K562 (cell line): ENCODE measurements at regions not wholly inside any gene's neighbourhood (a gene's known extent, or its start where the extent isn't known, plus 50 kb on each side); places are given as distances from the start of the nearest gene placed in this dataset.

Experiments used
- ATAC-seq: fragments of 200-7000 bp; cut with Tn5 transposase; 3 replicates; pipeline ENCODE4 v1.9.1; 2020; ENCODE audit warnings: moderate library complexity
- BruUV-seq: library from RNA; stranded (reverse); fragments of 400-500 nt; replicated peaks from 2 replicates; lab custom pipeline; 2021; lab: Mats Ljungman, UMichigan
- CTCF ChIA-PET: fragments of 300-600 bp; formaldehyde crosslinking; extraction: SDS; loops from one replicate; lab custom pipeline; 2021; ENCODE audit warnings: low intra/inter-chr PET ratio; lab: Yijun Ruan, JAX
- POLR2A ChIA-PET: fragments of 300-600, 350-650 bp; sonication (Branson Sonifier 250); formaldehyde crosslinking; extraction: SDS; loops from one replicate; lab custom pipeline; 2021; ENCODE audit warnings: antibody characterized with exemption, inconsistent platforms; lab: Yijun Ruan, JAX
- DNase-seq, 4 experiments: peaks; one replicate each; pipeline versions ENCODE4 v3.0.0 to v3.0.0-alpha.2; 2011 to 2018; ENCODE audit warnings: low spot score in 3 of 4, mixed read lengths in 3 of 4; ENCODE audit errors: extremely low read depth in 1 of 4
- FAIRE-seq: peaks from 2 replicates; lab custom pipeline; 2011; peaks lifted over from hg19 to GRCh38; lab: Jason Lieb, UNC
- H2AFZ ChIP-seq: 2 replicates; pipeline ENCODE4 v1.6.0; 2011; ENCODE audit warnings: low read depth, low read length, control low read depth, inconsistent platforms
- H3K27ac ChIP-seq: fragments of 200-600 bp; 3 replicates; pipeline ENCODE4 v1.8.0; 2011; ENCODE audit warnings: low read depth, mild to moderate bottlenecking, control low read depth, inconsistent platforms, low read length, moderate library complexity, mixed read lengths; ENCODE audit errors: extremely low read depth
- H3K27me3 ChIP-seq, 2 experiments: fragments of 300-600 bp in 1 of 2; 2 replicates in 1 of 2; 3 replicates in 1 of 2; pipeline versions ENCODE4 v1.6.0 to v1.8.0; 2011; ENCODE audit warnings: inconsistent platforms in 2 of 2, low read length in 2 of 2, mild to moderate bottlenecking in 1 of 2, mixed read lengths in 1 of 2, moderate library complexity in 1 of 2; ENCODE audit not compliant: control insufficient read depth in 2 of 2, insufficient read depth in 2 of 2
- H3K36me3 ChIP-seq: fragments of 300-600 bp; 3 replicates; pipeline ENCODE4 v1.8.0; 2011; ENCODE audit warnings: mild to moderate bottlenecking, low read length, inconsistent platforms; ENCODE audit not compliant: control insufficient read depth, insufficient read depth
- H3K4me1 ChIP-seq, 2 experiments: fragments of 200-600 bp in 1 of 2; replicated peaks in 1 of 2; 2 replicates in 1 of 2; 3 replicates in 1 of 2; pipeline versions ENCODE4 v1.5.1 to v1.8.0; 2011; ENCODE audit warnings: inconsistent platforms in 2 of 2, low read length in 2 of 2, mild to moderate bottlenecking in 1 of 2, mixed read lengths in 1 of 2, moderate library complexity in 1 of 2; ENCODE audit not compliant: control insufficient read depth in 2 of 2, insufficient read depth in 2 of 2
- H3K4me2 ChIP-seq: 2 replicates; pipeline ENCODE4 v1.6.1; 2011; ENCODE audit warnings: low read length, control low read depth, inconsistent platforms, mixed read lengths; ENCODE audit not compliant: insufficient read depth
- H3K4me3 ChIP-seq: fragments of 200-600 bp; sonication (generic), shearing (Covaris generic); 2 replicates; pipeline ENCODE4 v1.5.1; 2016; ENCODE audit warnings: control low read depth, inconsistent platforms
- H3K79me2 ChIP-seq: fragments of 200-600 bp; 3 replicates; pipeline ENCODE4 v1.8.0; 2011; ENCODE audit warnings: low read length, inconsistent platforms; ENCODE audit not compliant: control insufficient read depth, insufficient read depth
- H3K9ac ChIP-seq, 2 experiments: 2 replicates each; pipeline versions ENCODE4 v1.6.0 to v1.6.1; 2011; ENCODE audit warnings: low read depth in 2 of 2, low read length in 2 of 2, control low read depth in 1 of 2, inconsistent platforms in 1 of 2, mild to moderate bottlenecking in 1 of 2, mixed read lengths in 1 of 2; ENCODE audit not compliant: insufficient read depth in 1 of 2
- H3K9me1 ChIP-seq: one replicate; pipeline ENCODE4 v1.6.0; 2011; ENCODE audit warnings: inconsistent platforms, mild to moderate bottlenecking, low read length, moderate library complexity; ENCODE audit not compliant: control insufficient read depth, insufficient read depth
- H3K9me3 ChIP-seq: replicated peaks from 2 replicates; pipeline ENCODE4 v1.5.1; 2011; ENCODE audit warnings: low read depth, low read length, inconsistent platforms; ENCODE audit not compliant: control insufficient read depth, insufficient read depth
- H4K20me1 ChIP-seq: replicated peaks from 2 replicates; pipeline ENCODE4 v1.6.1; 2011; ENCODE audit warnings: low read length, inconsistent platforms, mixed read lengths; ENCODE audit not compliant: control insufficient read depth, insufficient read depth
- GABPB2 ChIP-seq: fragments of 250-450 bp; sonication (Bioruptor Pico); conservative IDR thresholded peaks from 2 replicates; pipeline ENCODE4 v1.5.1; 2021; ENCODE audit warnings: mild to moderate bottlenecking
- HMG20A ChIP-seq: fragments of 450-650 bp; formaldehyde crosslinking; conservative IDR thresholded peaks from 2 replicates; pipeline ENCODE4 v1.4.0; 2020; ENCODE audit warnings: mild to moderate bottlenecking, mixed read lengths
- HMGN3 ChIP-seq: IDR thresholded peaks from 2 replicates; pipeline ENCODE4 v1.6.1; 2011; ENCODE audit warnings: borderline replicate concordance, low read depth, mild to moderate bottlenecking, mixed read lengths, low read length; ENCODE audit not compliant: insufficient read length; ENCODE audit errors: extremely low read depth
- NBN ChIP-seq: fragments of 450-650 bp; IDR thresholded peaks from 2 replicates; pipeline ENCODE4 v1.6.1; 2016; ENCODE audit warnings: low read depth, mild to moderate bottlenecking
- PHB2 ChIP-seq: fragments of 450-650 bp; IDR thresholded peaks from 2 replicates; pipeline ENCODE4 v1.6.1; 2017; ENCODE audit warnings: low read depth
- PHF8 ChIP-seq: fragments of 200-600 bp; sonication (generic); IDR thresholded peaks from 2 replicates; pipeline ENCODE4 v1.6.1; 2012; ENCODE audit warnings: mixed run types, mild to moderate bottlenecking, inconsistent platforms, low read length, moderate library complexity, borderline replicate concordance
- PRDM10 ChIP-seq: fragments of 450-650 bp; IDR thresholded peaks from 2 replicates; pipeline ENCODE4 v1.6.1; 2018; ENCODE audit not compliant: partially characterized antibody
- PREB ChIP-seq: sonication (generic); formaldehyde crosslinking; IDR thresholded peaks from 2 replicates; pipeline ENCODE4 v1.8.1; 2023; ENCODE audit warnings: mild to moderate bottlenecking, missing genetic modification reagents
- SP1 ChIP-seq: sonication (generic); formaldehyde crosslinking; IDR thresholded peaks from 2 replicates; pipeline ENCODE4 v1.8.1; 2022; ENCODE audit warnings: mild to moderate bottlenecking, missing genetic modification reagents
- TARDBP ChIP-seq: fragments of 450-650 bp; IDR thresholded peaks from 2 replicates; pipeline ENCODE4 v1.6.1; 2016
- TCF3 ChIP-seq: sonication (generic); formaldehyde crosslinking; IDR thresholded peaks from 2 replicates; pipeline ENCODE4 v1.4.0; 2020; ENCODE audit warnings: mild to moderate bottlenecking, missing genetic modification reagents
- ZNF133 ChIP-seq: fragments of 250-450 bp; sonication (Bioruptor Pico); IDR thresholded peaks from 2 replicates; pipeline ENCODE4 v1.4.0; 2020; ENCODE audit warnings: mild to moderate bottlenecking
- ZNF395 ChIP-seq: fragments of 200-800 bp; sonication (Bioruptor generic); IDR thresholded peaks from 2 replicates; pipeline ENCODE4 v1.6.1; 2017; ENCODE audit warnings: missing genetic modification characterization, missing compliant biosample characterization
- ZNF408 ChIP-seq: fragments of 250-450 bp; sonication (Bioruptor Pico); IDR thresholded peaks from 2 replicates; pipeline ENCODE4 v1.4.0; 2020; ENCODE audit warnings: low read depth, mild to moderate bottlenecking, moderate library complexity
- ZNF551 ChIP-seq: fragments of 250-450 bp; sonication (Bioruptor Pico); IDR thresholded peaks from 2 replicates; pipeline ENCODE4 v1.5.0; 2021; ENCODE audit warnings: mild to moderate bottlenecking, moderate library complexity
- ZNF764 ChIP-seq: fragments of 250-450 bp; sonication (Bioruptor Pico); IDR thresholded peaks from 2 replicates; pipeline ENCODE4 v1.4.0; 2020; ENCODE audit warnings: low read depth, mild to moderate bottlenecking, moderate library complexity
- WGBS: fragments of 100-300 bp; shearing (Covaris generic); methylation state at CpG from one replicate; pipeline ENCODE4 v1.1.6; 2016; ENCODE audit warnings: low coverage, mixed read lengths; ENCODE audit not compliant: insufficient coverage; ENCODE audit errors: missing lambda C conversion rate; 5-methylcytosine and 5-hydroxymethylcytosine counted together
- in situ Hi-C: fragments of 300-500 bp; cut with MboI; formaldehyde crosslinking; loops from 4 replicates; pipeline ENCODE4 v1.15.0; 2018; ENCODE audit warnings: inconsistent platforms, mixed read lengths
- intact Hi-C: fragments of 100-400 bp; cut with micrococcal nuclease; formaldehyde crosslinking; loops from 2 replicates; pipeline ENCODE4 v1.14.2; 2022

- H3K4me1 ChIP-seq, result peaks cover 35 to 40% of the 10 kb centered on the region in 2 experiments
- intact Hi-C loops (no loop called here), in situ Hi-C loops (loop anchor here (10.0 kb wide), 1 partner anchor 348 kb away; no protein-coding TSS in a partner anchor)
- FAIRE-seq, result peak; percentile 83
- ChIA-PET POLR2A (interaction anchor here (1.0 to 1.7 kb wide), 2 partner anchors 8 to 318 kb away, joined by 4 to 5 read pairs; no protein-coding TSS in a partner anchor), CTCF (no interaction called here)
- H3K4me2 ChIP-seq, result no peak overlapping the region
- H3K36me3 ChIP-seq, result no peaks in the 10 kb centered on the region
- H3K9me1 ChIP-seq, result no peaks in the 10 kb centered on the region
- DNase-seq, result peak in 2 of 4 experiments; percentile 39 to 54
- no peak overlapping the region for H3K4me3 ChIP-seq
- peak overlapping the region; percentile 23; the same call in 1 of the 3 replicates for H3K27ac ChIP-seq
- H4K20me1 ChIP-seq, result no peaks in the 10 kb centered on the region
- 50% methylated on average over 9 of the region's 9 CpGs for WGBS
- peak overlapping the region in 1 of 2 experiments; percentile 79; a peak in 2 of 4 replicates for H3K9ac ChIP-seq
- no peaks in the 10 kb centered on the region for H3K27me3 ChIP-seq
- BruUV-seq, result no TSS peak
- H2AFZ ChIP-seq, result peak overlapping the region; percentile 78
- peak; percentile 69 for ATAC-seq
- no peaks in the 10 kb centered on the region for H3K79me2 ChIP-seq
- no peaks in the 10 kb centered on the region for H3K9me3 ChIP-seq
- TF ChIP-seq SP1 (CRISPR knock-in tag) (no peak), PHB2 (no peak), HMG20A (CRISPR knock-in tag) (no peak), GABPB2 (CRISPR knock-in tag) (no peak), PRDM10 (no peak), ZNF551 (CRISPR knock-in tag) (no peak), ZNF764 (CRISPR knock-in tag) (no peak), NBN (no peak), PREB (CRISPR knock-in tag) (no peak), ZNF395 (CRISPR knock-in tag) (0 out of 2 replicates have a peak, but pooled peaks have one; percentile 6), PHF8 (no peak), TARDBP (no peak), ZNF408 (CRISPR knock-in tag) (no peak), TCF3 (CRISPR knock-in tag) (no peak), HMGN3 (no peak), ZNF133 (no peak)
These were observed 110.7 kb upstream of the HAAO start for GRCh38 chr2:42902939-42903709.
